WERI-Rb-1 (cell line): ENCODE measurements at regions not wholly inside any gene's neighbourhood (a gene's known extent, or its start where the extent isn't known, plus 50 kb on each side); places are given as distances from the start of the nearest gene placed in this dataset.

Source experiments
- DNase-seq: peaks from one replicate; pipeline ENCODE4 v3.0.0-alpha.2; 2020
- H3K27ac ChIP-seq: fragments of 250-450 bp; sonication (Bioruptor Pico); 2 replicates; pipeline ENCODE4 v1.5.1; 2020; ENCODE audit warnings: mild to moderate bottlenecking, moderate library complexity
- H3K27me3 ChIP-seq: fragments of 250-450 bp; sonication (Bioruptor Pico); 2 replicates; pipeline ENCODE4 v1.5.1; 2021; ENCODE audit warnings: mild to moderate bottlenecking, low read depth, moderate library complexity; ENCODE audit not compliant: insufficient read depth, severe bottlenecking
- H3K36me3 ChIP-seq: fragments of 250-450 bp; sonication (Bioruptor Pico); 2 replicates; pipeline ENCODE4 v1.5.1; 2020; ENCODE audit warnings: mild to moderate bottlenecking, moderate library complexity
- H3K4me3 ChIP-seq: 2 replicates; pipeline ENCODE4 v1.5.1; 2011; ENCODE audit warnings: low read depth, mild to moderate bottlenecking, control low read depth, low read length
- H3K9me3 ChIP-seq: fragments of 250-450 bp; sonication (Bioruptor Pico); 2 replicates; pipeline ENCODE4 v1.5.1; 2021; ENCODE audit warnings: mild to moderate bottlenecking, moderate library complexity; ENCODE audit not compliant: severe bottlenecking
- TF ChIP-seq, protein P1 (sequence below): IDR thresholded peaks from 2 replicates; pipeline ENCODE4 v1.5.1; 2011; ENCODE audit warnings: low read depth, mild to moderate bottlenecking, control low read depth, inconsistent platforms, low read length

GRCh38 chr3:176584413-176585176 is 612.7 kb downstream of the TBL1XR1 start:
- Histone ChIP-seq H3K27ac (no peak overlapping the region), H3K27me3 (no peaks in the 10 kb centered on the region)

GRCh38 chr3:176583956-176584355 is 613.3 kb downstream of the TBL1XR1 start:
- Histone ChIP-seq H3K27me3 (no peaks in the 10 kb centered on the region), H3K4me3 (no peak overlapping the region), H3K27ac (no peak overlapping the region), H3K36me3 (no peaks in the 10 kb centered on the region), H3K9me3 (no peaks in the 10 kb centered on the region)
- DNase-seq, result no peak
- TF ChIP-seq, protein P1, sequence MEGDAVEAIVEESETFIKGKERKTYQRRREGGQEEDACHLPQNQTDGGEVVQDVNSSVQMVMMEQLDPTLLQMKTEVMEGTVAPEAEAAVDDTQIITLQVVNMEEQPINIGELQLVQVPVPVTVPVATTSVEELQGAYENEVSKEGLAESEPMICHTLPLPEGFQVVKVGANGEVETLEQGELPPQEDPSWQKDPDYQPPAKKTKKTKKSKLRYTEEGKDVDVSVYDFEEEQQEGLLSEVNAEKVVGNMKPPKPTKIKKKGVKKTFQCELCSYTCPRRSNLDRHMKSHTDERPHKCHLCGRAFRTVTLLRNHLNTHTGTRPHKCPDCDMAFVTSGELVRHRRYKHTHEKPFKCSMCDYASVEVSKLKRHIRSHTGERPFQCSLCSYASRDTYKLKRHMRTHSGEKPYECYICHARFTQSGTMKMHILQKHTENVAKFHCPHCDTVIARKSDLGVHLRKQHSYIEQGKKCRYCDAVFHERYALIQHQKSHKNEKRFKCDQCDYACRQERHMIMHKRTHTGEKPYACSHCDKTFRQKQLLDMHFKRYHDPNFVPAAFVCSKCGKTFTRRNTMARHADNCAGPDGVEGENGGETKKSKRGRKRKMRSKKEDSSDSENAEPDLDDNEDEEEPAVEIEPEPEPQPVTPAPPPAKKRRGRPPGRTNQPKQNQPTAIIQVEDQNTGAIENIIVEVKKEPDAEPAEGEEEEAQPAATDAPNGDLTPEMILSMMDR, result no peak

More at GRCh38 chr3:176584413-176585176, 612.7 kb downstream of the TBL1XR1 start:
- no peaks in the 10 kb centered on the region for H3K9me3 ChIP-seq
- TF ChIP-seq, protein P1, result no peak
- no peak overlapping the region for H3K4me3 ChIP-seq
- DNase-seq, result no peak
- no peaks in the 10 kb centered on the region for H3K36me3 ChIP-seq

GRCh38 chr3:176581589-176581988 is 615.7 kb downstream of the TBL1XR1 start:
- Histone ChIP-seq H3K36me3 (no peaks in the 10 kb centered on the region), H3K27ac (no peak overlapping the region), H3K4me3 (no peak overlapping the region), H3K9me3 (no peaks in the 10 kb centered on the region), H3K27me3 (no peaks in the 10 kb centered on the region)
- DNase-seq, result no peak
- TF ChIP-seq, protein P1, result no peak

DNA sequence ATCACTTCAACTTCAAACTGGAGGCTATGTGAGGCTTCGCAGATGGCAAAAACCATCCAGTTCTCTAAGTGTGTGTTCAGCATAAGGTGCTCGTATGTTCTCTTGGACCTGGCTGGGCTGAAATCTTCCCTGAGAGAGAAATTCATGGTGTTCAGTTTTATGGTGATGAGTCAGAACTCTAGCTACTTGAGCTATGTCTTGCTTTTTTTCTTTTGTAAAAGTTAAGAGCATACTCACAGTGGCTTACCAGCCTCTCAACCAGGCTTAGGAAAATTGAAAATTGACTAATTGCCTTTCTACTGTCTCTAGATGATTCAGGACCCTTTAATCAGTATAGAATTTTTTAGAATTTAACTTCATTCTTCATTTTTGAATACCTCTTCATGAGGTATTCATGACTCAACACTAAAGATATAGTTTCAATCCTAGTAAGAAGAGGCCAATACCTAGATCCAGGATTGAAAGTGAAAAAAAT is 617.5 kb downstream of the TBL1XR1 start:
- H3K27me3 ChIP-seq, result no peaks in the 10 kb centered on the region
- H3K36me3 ChIP-seq, result no peaks in the 10 kb centered on the region
- DNase-seq, result no peak
- no peak overlapping the region for H3K4me3 ChIP-seq
- no peak overlapping the region for H3K27ac ChIP-seq
- no peaks in the 10 kb centered on the region for H3K9me3 ChIP-seq
- TF ChIP-seq, protein P1, result no peak

DNA sequence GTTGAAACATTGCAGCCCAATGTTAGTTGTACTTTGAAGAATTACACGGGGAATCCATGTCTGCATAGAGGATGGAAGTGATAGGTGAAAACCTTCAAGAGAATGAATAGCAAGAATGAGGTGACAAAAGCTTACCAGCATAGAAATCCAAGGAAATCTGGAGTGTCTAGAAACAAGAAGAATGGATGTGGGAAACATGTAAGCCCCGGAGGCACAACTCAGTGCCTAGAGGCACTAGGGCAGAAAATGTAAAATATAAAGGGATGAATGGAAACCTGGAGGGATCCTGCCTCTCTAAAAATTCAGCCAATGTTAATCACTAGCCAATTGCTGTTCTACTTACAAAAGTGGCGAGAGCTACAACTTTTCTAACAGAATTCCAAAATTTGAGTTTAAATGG is 619.0 kb downstream of the TBL1XR1 start:
- no peak for DNase-seq
- H3K9me3 ChIP-seq, result no peaks in the 10 kb centered on the region
- no peaks in the 10 kb centered on the region for H3K36me3 ChIP-seq
- no peak overlapping the region for H3K27ac ChIP-seq
- TF ChIP-seq, protein P1, result no peak
- no peak overlapping the region for H3K4me3 ChIP-seq
- H3K27me3 ChIP-seq, result no peaks in the 10 kb centered on the region
